ENCODE measurements at regions not wholly inside any gene's neighbourhood (a gene's known extent, or its start where the extent isn't known, plus 50 kb on each side); places are given as distances from the start of the nearest gene placed in this dataset.

DNA sequence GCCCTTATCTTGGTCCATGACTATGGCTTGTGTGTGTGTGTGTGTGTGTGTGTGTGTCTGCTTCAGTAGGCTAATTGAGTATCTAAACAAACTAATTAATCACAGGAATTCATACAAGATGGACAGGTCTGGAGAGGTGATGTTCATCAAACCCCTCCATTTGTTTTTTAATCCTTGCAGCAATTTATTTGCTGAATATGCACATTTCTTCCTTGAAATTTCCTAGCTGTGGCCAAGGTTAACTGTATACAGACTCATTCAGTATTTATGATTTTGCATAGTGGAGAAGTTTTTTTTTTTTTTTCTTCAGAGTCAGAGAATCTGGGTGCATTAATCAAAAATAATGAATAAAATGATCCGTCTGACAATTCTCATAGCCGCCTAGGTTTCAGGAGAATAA is 74.7 kb upstream of the TSHZ3 start:
- TF ChIP-seq, protein P1, sequence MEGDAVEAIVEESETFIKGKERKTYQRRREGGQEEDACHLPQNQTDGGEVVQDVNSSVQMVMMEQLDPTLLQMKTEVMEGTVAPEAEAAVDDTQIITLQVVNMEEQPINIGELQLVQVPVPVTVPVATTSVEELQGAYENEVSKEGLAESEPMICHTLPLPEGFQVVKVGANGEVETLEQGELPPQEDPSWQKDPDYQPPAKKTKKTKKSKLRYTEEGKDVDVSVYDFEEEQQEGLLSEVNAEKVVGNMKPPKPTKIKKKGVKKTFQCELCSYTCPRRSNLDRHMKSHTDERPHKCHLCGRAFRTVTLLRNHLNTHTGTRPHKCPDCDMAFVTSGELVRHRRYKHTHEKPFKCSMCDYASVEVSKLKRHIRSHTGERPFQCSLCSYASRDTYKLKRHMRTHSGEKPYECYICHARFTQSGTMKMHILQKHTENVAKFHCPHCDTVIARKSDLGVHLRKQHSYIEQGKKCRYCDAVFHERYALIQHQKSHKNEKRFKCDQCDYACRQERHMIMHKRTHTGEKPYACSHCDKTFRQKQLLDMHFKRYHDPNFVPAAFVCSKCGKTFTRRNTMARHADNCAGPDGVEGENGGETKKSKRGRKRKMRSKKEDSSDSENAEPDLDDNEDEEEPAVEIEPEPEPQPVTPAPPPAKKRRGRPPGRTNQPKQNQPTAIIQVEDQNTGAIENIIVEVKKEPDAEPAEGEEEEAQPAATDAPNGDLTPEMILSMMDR (IDR thresholded peaks at IDR 0.05): no peak
- TF ChIP-seq ZFX (IDR thresholded peaks at IDR 0.05; ENCODE audit: borderline replicate concordance): no peak
